ENCODE measurements at regions not wholly inside any gene's neighbourhood (a gene's known extent, or its start where the extent isn't known, plus 50 kb on each side); places are given as distances from the start of the nearest gene placed in this dataset.

DNA sequence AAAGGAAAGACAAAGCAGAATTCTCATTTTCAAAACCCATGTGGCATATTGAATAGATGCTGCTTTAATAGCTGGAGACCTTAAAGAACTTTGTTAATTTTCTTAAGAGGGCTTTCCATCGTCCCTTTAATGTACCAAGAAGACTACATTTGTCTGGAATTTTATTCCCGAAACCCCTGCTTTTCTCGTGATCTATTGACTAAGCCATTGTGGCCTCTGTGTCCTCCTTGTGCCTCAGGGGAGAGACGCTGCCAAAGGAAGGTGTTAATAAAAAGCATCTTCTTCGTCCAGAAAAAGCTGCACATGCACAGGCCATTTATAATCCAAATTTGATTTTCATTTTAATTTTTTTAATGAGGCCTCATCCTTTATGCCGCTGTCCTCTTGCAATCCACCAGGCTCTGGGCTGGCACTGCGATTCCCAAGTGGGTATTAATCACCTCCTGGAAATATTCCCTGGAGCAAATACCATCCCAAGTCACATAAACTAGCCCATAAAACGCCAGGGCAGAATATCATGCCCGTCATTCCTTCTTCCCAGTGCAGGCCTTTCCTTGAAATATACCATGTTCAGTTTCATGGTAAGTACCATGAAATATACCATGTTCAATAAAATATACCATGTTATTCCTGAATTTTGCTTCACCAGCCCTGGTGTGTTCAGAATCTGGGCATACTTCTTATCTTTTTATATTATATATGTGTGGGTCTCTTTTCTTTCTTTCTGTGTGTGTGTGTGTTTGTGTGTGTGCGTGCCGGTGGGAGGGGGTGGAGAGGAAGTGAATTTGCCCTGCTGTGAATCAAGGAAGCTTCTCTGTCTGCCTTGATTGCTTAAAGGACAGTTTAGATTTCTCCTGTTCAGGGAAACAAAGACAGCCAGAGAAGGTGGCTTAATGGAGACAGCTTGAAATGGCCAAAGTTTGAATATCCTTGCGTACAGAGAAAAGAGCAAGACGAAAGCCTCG is 147.6 kb downstream of the PHETA1 start:
- no peaks in the 10 kb centered on the region for H3K9me3 ChIP-seq (ENCODE audit: control insufficient read depth, insufficient read depth, low read depth, low read length)
- ChIA-PET CTCF (interaction anchor here (1.5 kb wide), 1 partner anchor 78 kb away, joined by 4 read pairs; no protein-coding TSS in a partner anchor), POLR2A (interaction anchor here (0.6 kb wide), 1 partner anchor 189 kb away, joined by 4 read pairs; no protein-coding TSS in a partner anchor)
- H3K4me1 ChIP-seq (ENCODE audit: control insufficient read depth, insufficient read depth, low read length): no peaks in the 10 kb centered on the region
- no peak overlapping the region for H3K4me3 ChIP-seq (ENCODE audit: low read depth, low read length)
- no peak overlapping the region for H3K27ac ChIP-seq (ENCODE audit: extremely low read depth, low read depth, low read length)
- no peaks in the 10 kb centered on the region for H3K36me3 ChIP-seq (ENCODE audit: control insufficient read depth in 2 of 2, insufficient read depth in 1 of 2, low read length in 2 of 2)
- TF ChIP-seq, protein P1, sequence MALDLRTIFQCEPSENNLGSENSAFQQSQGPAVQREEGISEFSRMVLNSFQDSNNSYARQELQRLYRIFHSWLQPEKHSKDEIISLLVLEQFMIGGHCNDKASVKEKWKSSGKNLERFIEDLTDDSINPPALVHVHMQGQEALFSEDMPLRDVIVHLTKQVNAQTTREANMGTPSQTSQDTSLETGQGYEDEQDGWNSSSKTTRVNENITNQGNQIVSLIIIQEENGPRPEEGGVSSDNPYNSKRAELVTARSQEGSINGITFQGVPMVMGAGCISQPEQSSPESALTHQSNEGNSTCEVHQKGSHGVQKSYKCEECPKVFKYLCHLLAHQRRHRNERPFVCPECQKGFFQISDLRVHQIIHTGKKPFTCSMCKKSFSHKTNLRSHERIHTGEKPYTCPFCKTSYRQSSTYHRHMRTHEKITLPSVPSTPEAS (tag by site-specific recombination; IDR thresholded peaks at IDR 0.05): peak; percentile 51; the same call in 1 of the 2 replicates
- TF ChIP-seq, protein P2, sequence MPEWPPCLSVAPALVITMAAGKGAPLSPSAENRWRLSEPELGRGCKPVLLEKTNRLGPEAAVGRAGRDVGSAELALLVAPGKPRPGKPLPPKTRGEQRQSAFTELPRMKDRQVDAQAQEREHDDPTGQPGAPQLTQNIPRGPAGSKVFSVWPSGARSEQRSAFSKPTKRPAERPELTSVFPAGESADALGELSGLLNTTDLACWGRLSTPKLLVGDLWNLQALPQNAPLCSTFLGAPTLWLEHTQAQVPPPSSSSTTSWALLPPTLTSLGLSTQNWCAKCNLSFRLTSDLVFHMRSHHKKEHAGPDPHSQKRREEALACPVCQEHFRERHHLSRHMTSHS (tag by site-specific recombination; IDR thresholded peaks at IDR 0.05): no peak

DNA sequence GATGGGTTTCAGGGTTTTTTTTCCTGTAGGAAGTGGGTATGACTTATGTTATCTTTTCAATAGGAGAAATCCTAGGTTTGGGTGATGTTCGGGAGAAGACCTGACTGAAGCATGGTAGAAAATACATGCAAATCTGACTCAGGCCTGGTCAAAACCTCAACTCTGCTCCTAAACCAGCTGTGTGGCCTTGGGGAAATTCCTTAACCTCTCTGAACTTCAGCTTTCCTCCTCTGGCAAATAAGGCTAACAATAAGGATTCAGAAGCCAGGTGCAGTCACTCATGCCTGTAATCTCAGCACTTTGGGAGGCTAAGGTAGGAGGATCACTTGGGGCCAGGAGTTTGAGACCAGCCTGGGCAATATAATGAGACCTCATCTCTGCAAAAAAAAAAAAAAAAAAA is 148.5 kb downstream of the PHETA1 start:
- H3K4me3 ChIP-seq (ENCODE audit: low read depth, low read length): no peak overlapping the region
- no peaks in the 10 kb centered on the region for H3K9me3 ChIP-seq (ENCODE audit: control insufficient read depth, insufficient read depth, low read depth, low read length)
- H3K27ac ChIP-seq (ENCODE audit: extremely low read depth, low read depth, low read length): no peak overlapping the region
- POLR2A ChIA-PET: interaction anchor here (0.6 to 0.7 kb wide), 2 partner anchors 188 to 287 kb away, joined by 4 read pairs; no protein-coding TSS in a partner anchor
- no peaks in the 10 kb centered on the region for H3K36me3 ChIP-seq (ENCODE audit: control insufficient read depth in 2 of 2, insufficient read depth in 1 of 2, low read length in 2 of 2)
- CTCF ChIA-PET: interaction anchor here (0.6 to 0.7 kb wide), 3 partner anchors 29 to 275 kb away, joined by 3 to 5 read pairs (median 5); no protein-coding TSS in a partner anchor
- H3K4me1 ChIP-seq (ENCODE audit: control insufficient read depth, insufficient read depth, low read length): no peaks in the 10 kb centered on the region
- TF ChIP-seq ZNF768 (tag by site-specific recombination; IDR thresholded peaks at IDR 0.05) (peak; percentile 52), ZNF791 (tag by site-specific recombination; IDR thresholded peaks at IDR 0.05) (no peak)

DNA sequence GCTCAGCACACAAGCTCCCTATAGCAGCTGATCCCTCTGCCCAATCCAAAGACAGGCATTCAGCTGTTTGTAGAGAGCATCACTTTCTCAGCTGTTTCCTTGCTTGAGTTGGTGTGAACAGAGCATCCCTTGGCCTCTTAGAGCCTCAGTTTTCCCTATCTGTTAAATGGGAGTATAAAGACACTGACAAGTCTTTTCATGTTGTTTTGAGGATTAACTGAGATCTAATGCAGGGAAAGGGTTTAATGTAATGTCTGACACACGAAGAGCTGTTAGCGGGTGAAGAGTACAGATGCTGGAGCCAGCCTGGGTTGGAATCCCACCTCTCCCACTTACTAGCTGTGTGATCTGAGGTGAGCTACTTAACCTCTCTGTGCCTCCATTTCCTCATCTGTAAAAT is 149.5 kb downstream of the PHETA1 start:
- TF ChIP-seq ZNF239 (tag by site-specific recombination; IDR thresholded peaks at IDR 0.05) (peak; percentile 96), KLF7 (tag by site-specific recombination; IDR thresholded peaks at IDR 0.05; ENCODE audit: borderline replicate concordance) (no peak), ZNF548 (tag by site-specific recombination; IDR thresholded peaks at IDR 0.05) (no peak), ZNF747 (tag by site-specific recombination; IDR thresholded peaks at IDR 0.05) (no peak), ZBTB48 (tag by site-specific recombination; IDR thresholded peaks at IDR 0.05) (no peak), GLIS2 (tag by site-specific recombination; IDR thresholded peaks at IDR 0.05) (no peak), ZNF623 (tag by site-specific recombination; IDR thresholded peaks at IDR 0.05) (no peak), FEZF1 (tag by site-specific recombination; IDR thresholded peaks at IDR 0.05) (no peak)
- POLR2A ChIA-PET: no interaction called here

DNA sequence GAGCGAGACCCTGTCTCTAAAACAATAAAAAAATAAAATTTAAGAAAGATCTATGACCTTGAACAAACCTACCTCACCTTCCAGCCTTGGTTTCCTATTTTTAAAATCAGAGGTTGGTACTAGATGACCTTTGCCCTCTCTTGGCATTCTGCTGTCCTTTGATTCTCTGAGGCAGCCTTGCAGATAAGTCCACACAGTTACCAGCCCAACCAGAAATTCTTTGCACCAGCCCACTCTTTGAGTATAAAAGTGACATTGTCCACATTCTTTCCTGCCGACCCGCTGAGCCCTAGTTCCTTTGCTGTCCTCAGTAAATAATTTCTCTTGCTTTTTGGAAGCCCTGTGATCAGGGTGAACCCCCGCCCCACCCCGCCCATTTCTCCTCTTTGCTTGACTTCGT is 150.4 kb downstream of the PHETA1 start:
- H3K4me1 ChIP-seq (ENCODE audit: control insufficient read depth, insufficient read depth, low read length): no peaks in the 10 kb centered on the region
- no peak overlapping the region for H3K4me3 ChIP-seq (ENCODE audit: low read depth, low read length)
- no peak for TF ChIP-seq ZNF112 (tag by site-specific recombination; IDR thresholded peaks at IDR 0.05)
- TF ChIP-seq, protein P3, sequence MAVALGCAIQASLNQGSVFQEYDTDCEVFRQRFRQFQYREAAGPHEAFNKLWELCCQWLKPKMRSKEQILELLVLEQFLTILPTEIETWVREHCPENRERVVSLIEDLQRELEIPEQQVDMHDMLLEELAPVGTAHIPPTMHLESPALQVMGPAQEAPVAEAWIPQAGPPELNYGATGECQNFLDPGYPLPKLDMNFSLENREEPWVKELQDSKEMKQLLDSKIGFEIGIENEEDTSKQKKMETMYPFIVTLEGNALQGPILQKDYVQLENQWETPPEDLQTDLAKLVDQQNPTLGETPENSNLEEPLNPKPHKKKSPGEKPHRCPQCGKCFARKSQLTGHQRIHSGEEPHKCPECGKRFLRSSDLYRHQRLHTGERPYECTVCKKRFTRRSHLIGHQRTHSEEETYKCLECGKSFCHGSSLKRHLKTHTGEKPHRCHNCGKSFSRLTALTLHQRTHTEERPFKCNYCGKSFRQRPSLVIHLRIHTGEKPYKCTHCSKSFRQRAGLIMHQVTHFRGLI (tag by site-specific recombination; IDR thresholded peaks at IDR 0.05): 0 out of 2 replicates have a peak, but pooled peaks have one; percentile 21
- TF ChIP-seq ZNF529 (tag by site-specific recombination; IDR thresholded peaks at IDR 0.05; ENCODE audit: insufficient replicate concordance): no peak
- POLR2A ChIA-PET: no interaction called here
- no peaks in the 10 kb centered on the region for H3K36me3 ChIP-seq (ENCODE audit: control insufficient read depth in 2 of 2, insufficient read depth in 1 of 2, low read length in 2 of 2)
- no peak overlapping the region for H3K27ac ChIP-seq (ENCODE audit: extremely low read depth, low read depth, low read length)
- no peaks in the 10 kb centered on the region for H3K9me3 ChIP-seq (ENCODE audit: control insufficient read depth, insufficient read depth, low read depth, low read length)
- CTCF ChIA-PET: no interaction called here

More for the DNA sequence above, 149.5 kb downstream of the PHETA1 start:
- H3K4me1 ChIP-seq (ENCODE audit: control insufficient read depth, insufficient read depth, low read length): no peaks in the 10 kb centered on the region
- no peaks in the 10 kb centered on the region for H3K9me3 ChIP-seq (ENCODE audit: control insufficient read depth, insufficient read depth, low read depth, low read length)
- H3K4me3 ChIP-seq (ENCODE audit: low read depth, low read length): no peak overlapping the region
- no peak overlapping the region for H3K27ac ChIP-seq (ENCODE audit: extremely low read depth, low read depth, low read length)
- CTCF ChIA-PET: interaction anchor here (0.5 kb wide), 1 partner anchor 95 kb away, joined by 3 read pairs; no protein-coding TSS in a partner anchor
- no peaks in the 10 kb centered on the region for H3K36me3 ChIP-seq (ENCODE audit: control insufficient read depth in 2 of 2, insufficient read depth in 1 of 2, low read length in 2 of 2)

Data from HEK293 (cell line).